ENCODE measurements at regions not wholly inside any gene's neighbourhood (a gene's known extent, or its start where the extent isn't known, plus 50 kb on each side); places are given as distances from the start of the nearest gene placed in this dataset.

DNA sequence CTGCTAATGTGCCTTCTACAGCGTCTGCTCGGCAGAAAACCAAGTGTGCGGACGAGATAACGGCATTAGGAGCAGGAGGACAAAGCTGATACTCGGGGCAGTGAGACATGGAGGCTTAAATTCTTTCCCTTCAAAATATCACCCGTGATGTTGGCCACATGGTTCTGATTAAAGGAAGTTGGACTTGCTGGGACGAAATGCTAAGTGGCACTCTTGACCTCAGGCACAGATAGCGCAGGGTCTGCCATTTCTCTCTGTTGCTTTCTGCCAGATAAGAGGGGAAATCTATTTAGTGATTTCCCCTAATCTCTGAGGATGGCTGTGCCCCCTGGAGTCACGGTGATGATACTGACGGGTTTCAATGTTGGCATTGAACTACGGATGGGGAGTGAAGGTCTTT, 509.6 kb upstream of the EEF2KMT start:
- Mint-ChIP-seq H3K4me3 (no peak overlapping the region), H3K9me3 (no peaks in the 10 kb centered on the region), H3K4me1 (ENCODE audit: unreplicated experiment) (no peaks in the 10 kb centered on the region), H3K27ac (no peak overlapping the region), H3K36me3 (no peaks in the 10 kb centered on the region), H3K27me3 (peaks cover 20% of the 10 kb centered on the region)
- TF ChIP-seq, protein P1, sequence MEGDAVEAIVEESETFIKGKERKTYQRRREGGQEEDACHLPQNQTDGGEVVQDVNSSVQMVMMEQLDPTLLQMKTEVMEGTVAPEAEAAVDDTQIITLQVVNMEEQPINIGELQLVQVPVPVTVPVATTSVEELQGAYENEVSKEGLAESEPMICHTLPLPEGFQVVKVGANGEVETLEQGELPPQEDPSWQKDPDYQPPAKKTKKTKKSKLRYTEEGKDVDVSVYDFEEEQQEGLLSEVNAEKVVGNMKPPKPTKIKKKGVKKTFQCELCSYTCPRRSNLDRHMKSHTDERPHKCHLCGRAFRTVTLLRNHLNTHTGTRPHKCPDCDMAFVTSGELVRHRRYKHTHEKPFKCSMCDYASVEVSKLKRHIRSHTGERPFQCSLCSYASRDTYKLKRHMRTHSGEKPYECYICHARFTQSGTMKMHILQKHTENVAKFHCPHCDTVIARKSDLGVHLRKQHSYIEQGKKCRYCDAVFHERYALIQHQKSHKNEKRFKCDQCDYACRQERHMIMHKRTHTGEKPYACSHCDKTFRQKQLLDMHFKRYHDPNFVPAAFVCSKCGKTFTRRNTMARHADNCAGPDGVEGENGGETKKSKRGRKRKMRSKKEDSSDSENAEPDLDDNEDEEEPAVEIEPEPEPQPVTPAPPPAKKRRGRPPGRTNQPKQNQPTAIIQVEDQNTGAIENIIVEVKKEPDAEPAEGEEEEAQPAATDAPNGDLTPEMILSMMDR (conservative IDR thresholded peaks at IDR 0.05), result no peak
- DNase-seq (ENCODE audit: extremely low spot score, unreplicated experiment), result no peak

DNA sequence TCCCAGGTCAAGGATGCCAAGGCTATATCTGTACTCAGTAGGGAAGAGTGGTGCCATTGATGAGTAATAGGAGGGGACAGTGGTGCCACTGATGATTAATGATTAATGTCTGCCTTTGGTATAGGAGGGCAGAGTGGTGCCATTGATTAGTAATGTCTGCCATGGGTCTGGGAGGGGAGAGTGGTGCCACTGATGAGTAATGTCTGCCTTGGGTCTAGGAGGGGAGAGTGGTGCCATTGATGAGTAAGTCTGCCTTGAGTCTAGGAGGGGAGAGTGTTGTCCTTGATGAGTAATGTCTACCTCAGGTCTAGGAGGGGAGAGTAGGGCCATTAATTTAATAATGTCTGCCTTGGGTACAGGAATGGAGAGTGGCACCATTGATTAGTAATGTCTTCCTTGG, 507.8 kb upstream of the EEF2KMT start:
- no peaks in the 10 kb centered on the region for H3K4me1 Mint-ChIP-seq (ENCODE audit: unreplicated experiment)
- H3K27ac Mint-ChIP-seq, result no peak overlapping the region
- H3K36me3 Mint-ChIP-seq, result no peaks in the 10 kb centered on the region
- H3K4me3 Mint-ChIP-seq, result no peak overlapping the region
- no peak for DNase-seq (ENCODE audit: extremely low spot score, unreplicated experiment)
- peaks cover 17% of the 10 kb centered on the region for H3K27me3 Mint-ChIP-seq
- H3K9me3 Mint-ChIP-seq, result no peaks in the 10 kb centered on the region
- TF ChIP-seq, protein P1 (conservative IDR thresholded peaks at IDR 0.05), result no peak

DNA sequence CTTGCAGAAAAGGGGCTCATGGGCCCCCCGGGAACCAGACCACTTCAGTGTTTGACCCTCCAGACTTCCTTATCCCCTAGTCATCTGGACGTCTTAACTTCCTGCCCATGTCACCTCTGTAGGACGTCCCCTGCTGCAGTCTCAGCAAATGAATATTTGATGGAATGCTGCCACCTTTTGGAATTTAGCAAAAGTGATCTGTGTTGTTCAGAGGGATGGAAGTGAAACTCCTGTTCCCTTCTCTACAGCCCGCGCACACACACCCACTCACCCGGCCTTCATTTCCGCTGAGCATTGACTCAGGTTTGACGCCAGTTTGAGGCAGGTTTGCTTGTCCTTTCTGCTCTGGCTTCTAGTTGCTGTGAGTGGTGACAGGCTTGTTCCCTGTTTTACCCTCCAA, 507.2 kb upstream of the EEF2KMT start:
- Mint-ChIP-seq H3K27ac (no peak overlapping the region), H3K27me3 (peaks cover 11% of the 10 kb centered on the region), H3K9me3 (no peaks in the 10 kb centered on the region), H3K4me1 (ENCODE audit: unreplicated experiment) (no peaks in the 10 kb centered on the region), H3K4me3 (no peak overlapping the region), H3K36me3 (no peaks in the 10 kb centered on the region)
- TF ChIP-seq, protein P1 (conservative IDR thresholded peaks at IDR 0.05), result peak; percentile 67
- DNase-seq (ENCODE audit: extremely low spot score, unreplicated experiment), result no peak

- no peaks in the 10 kb centered on the region for H3K4me1 Mint-ChIP-seq (ENCODE audit: unreplicated experiment)
- no peak for DNase-seq (ENCODE audit: extremely low spot score, unreplicated experiment)
- peaks cover 6% of the 10 kb centered on the region for H3K27me3 Mint-ChIP-seq
- TF ChIP-seq, protein P1 (conservative IDR thresholded peaks at IDR 0.05), result no peak
- H3K4me3 Mint-ChIP-seq, result no peak overlapping the region
- no peaks in the 10 kb centered on the region for H3K9me3 Mint-ChIP-seq
- no peak overlapping the region for H3K27ac Mint-ChIP-seq
- no peaks in the 10 kb centered on the region for H3K36me3 Mint-ChIP-seq
These were observed 506.2 kb upstream of the EEF2KMT start for GRCh38 chr16:5603836-5604235.

GRCh38 chr16:5601957-5602356, 504.4 kb upstream of the EEF2KMT start:
- Mint-ChIP-seq H3K36me3 (no peaks in the 10 kb centered on the region), H3K27me3 (peaks cover 3% of the 10 kb centered on the region), H3K9me3 (no peaks in the 10 kb centered on the region), H3K4me3 (no peak overlapping the region), H3K4me1 (ENCODE audit: unreplicated experiment) (no peaks in the 10 kb centered on the region), H3K27ac (no peak overlapping the region)
- TF ChIP-seq, protein P1 (conservative IDR thresholded peaks at IDR 0.05), result no peak
- DNase-seq (ENCODE audit: extremely low spot score, unreplicated experiment), result no peak

DNA sequence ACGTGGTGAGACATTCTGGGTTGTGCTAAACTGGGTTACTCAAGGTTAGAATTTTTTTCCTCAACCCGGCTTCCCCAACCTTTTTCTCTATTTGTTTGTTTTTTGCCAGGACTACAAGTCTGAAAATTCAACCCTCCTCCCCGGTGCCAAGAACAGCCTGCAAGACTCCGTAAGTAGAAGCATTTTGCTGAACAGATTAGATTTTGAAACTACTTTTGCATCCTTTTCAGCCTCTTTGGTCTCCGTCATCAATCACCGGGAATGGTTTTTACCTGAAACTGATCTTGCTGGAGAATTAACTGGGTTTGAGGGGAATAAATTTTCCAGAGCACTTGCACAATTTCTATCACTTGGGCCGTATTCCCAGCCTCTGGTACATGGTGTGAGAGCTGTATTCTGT, 501.2 kb upstream of the EEF2KMT start:
- TF ChIP-seq, protein P1 (conservative IDR thresholded peaks at IDR 0.05), result no peak
- DNase-seq (ENCODE audit: extremely low spot score, unreplicated experiment), result no peak
- Mint-ChIP-seq H3K27ac (no peak overlapping the region), H3K9me3 (peaks cover 5% of the 10 kb centered on the region), H3K27me3 (peaks cover 7% of the 10 kb centered on the region), H3K4me1 (ENCODE audit: unreplicated experiment) (no peaks in the 10 kb centered on the region), H3K4me3 (no peak overlapping the region), H3K36me3 (no peaks in the 10 kb centered on the region)
